A549 (cell line): ENCODE measurements at regions not wholly inside any gene's neighbourhood (a gene's known extent, or its start where the extent isn't known, plus 50 kb on each side); places are given as distances from the start of the nearest gene placed in this dataset.

Experiments used
- NR3C1 ChIP-seq: fragments of >200 bp; sonication (Bioruptor Twin); formaldehyde crosslinking; IDR thresholded peaks from 3 replicates; pipeline ENCODE4 v1.6.1; 2017
- POLR2A ChIP-seq: IDR thresholded peaks from 2 replicates; pipeline ENCODE4 v1.6.1; 2012; ENCODE audit warnings: mild to moderate bottlenecking, low read length
- RCOR1 ChIP-seq: fragments of 150-350 bp; IDR thresholded peaks from 2 replicates; pipeline ENCODE4 v1.6.1; 2014; ENCODE audit warnings: antibody characterized with exemption, low read length, low read depth
- ZNF302 ChIP-seq: fragments of 250-450 bp; sonication (Bioruptor Pico); IDR thresholded peaks from 2 replicates; pipeline ENCODE4 v1.9.0; 2021; ENCODE audit warnings: inconsistent platforms, mild to moderate bottlenecking, moderate library complexity
- TF ChIP-seq, protein P1 (sequence below): fragments of >200 bp; sonication (Bioruptor Twin); formaldehyde crosslinking; IDR thresholded peaks from 3 replicates; pipeline ENCODE4 v1.5.1; 2016

DNA sequence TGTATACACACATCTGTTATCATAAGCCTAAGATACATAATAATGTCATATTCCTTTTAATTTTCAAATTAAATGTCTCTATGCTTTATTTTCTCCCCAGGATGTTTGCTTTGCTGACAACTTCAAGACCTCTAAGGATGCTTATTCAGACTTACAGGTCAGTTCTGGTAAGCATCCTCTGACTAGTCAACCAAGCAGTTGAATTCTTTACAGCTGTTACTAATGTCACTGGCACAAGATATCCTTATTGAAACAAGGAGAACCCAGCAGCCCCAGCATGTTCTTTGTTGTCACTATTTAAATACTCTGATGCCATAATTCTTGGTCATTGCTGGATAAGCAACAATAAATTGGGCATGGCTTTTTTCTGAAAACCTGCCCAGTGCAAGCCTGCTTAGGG, 232.3 kb upstream of the PMFBP1 start:
- TF ChIP-seq RCOR1 (no peak), ZNF302 (CRISPR knock-in tag) (no peak), NR3C1 (no peak), POLR2A (no peak)
- TF ChIP-seq, protein P1, sequence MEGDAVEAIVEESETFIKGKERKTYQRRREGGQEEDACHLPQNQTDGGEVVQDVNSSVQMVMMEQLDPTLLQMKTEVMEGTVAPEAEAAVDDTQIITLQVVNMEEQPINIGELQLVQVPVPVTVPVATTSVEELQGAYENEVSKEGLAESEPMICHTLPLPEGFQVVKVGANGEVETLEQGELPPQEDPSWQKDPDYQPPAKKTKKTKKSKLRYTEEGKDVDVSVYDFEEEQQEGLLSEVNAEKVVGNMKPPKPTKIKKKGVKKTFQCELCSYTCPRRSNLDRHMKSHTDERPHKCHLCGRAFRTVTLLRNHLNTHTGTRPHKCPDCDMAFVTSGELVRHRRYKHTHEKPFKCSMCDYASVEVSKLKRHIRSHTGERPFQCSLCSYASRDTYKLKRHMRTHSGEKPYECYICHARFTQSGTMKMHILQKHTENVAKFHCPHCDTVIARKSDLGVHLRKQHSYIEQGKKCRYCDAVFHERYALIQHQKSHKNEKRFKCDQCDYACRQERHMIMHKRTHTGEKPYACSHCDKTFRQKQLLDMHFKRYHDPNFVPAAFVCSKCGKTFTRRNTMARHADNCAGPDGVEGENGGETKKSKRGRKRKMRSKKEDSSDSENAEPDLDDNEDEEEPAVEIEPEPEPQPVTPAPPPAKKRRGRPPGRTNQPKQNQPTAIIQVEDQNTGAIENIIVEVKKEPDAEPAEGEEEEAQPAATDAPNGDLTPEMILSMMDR = no peak
